Right ventricle myocardium inferior (tissue), 1 donor: ENCODE measurements at regions not wholly inside any gene's neighbourhood (a gene's known extent, or its start where the extent isn't known, plus 50 kb on each side); places are given as distances from the start of the nearest gene placed in this dataset.
A peak's percentile ranks its signal among the peaks of the same experiment; 100 is the strongest.

Source experiments
- ATAC-seq: fragments of 200-7000 bp; cut with Tn5 transposase; one replicate; pipeline ENCODE4 v1.9.1; 2020; ENCODE audit warnings: mild to moderate bottlenecking, moderate library complexity
- DNase-seq: peaks from one replicate; pipeline ENCODE4 v3.0.0; 2021; ENCODE audit errors: missing footprints
- intact Hi-C: fragments of 100-400 bp; cut with DNase I; formaldehyde crosslinking; loops from one replicate; pipeline ENCODE4 v1.11.0; 2022
- donor health status: DM: no; HTN: yes; CAD: no; lungs with severe emphysema.

DNA sequence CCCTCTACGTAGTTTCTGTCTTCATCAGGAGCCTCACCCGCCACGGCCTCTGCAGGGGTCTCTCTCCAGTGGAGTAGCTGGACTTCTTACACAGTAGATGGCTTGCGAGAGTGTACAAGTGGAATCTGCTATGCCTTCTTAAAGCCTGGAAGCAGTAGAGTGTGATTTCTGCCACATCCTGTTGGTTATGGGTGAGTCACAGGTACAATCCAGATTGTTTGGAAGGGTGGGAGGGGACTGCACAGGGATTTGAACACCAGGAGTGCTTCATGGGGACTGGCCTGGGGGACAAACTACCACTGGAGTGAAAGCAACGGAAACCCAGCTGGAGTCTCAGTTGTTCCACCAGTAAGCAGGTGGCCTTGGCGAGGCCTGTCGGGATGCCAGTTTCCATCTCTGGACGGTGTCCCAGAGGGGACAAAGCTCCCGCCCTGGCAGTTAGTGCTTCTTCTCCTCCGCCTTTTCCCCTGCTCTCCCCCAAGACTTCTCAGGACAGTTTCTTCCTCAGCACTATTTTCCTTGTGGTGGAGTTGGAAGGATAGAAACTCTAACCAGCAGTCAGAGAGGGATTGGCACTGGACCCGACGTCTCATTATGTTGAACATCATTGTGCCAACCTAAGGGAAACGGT lies 85.0 kb upstream of the RCN1 start:
- no peak for ATAC-seq
- no peak for DNase-seq
- intact Hi-C loops, result no loop called here

DNA sequence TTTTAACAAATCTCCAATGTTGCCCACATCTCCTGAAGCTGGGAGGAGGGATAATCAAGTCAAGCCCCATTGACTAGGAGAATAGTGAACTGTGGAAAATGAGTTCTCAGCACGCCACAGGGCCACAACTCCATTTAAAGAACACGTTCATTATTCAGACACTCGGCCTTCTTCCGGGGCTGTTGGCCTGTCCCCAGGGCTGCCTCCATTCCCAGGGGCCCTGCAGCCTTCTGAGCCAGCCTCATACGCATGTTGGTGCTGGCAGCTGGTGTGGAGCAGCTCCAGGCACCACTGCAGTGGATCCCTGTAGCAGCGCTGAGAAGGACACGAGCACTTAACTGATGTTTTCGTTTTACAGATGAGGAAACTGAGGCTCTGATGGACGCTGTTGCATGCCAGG lies 87.5 kb upstream of the RCN1 start:
- intact Hi-C loops, result no loop called here
- ATAC-seq, result no peak
- no peak for DNase-seq

DNA sequence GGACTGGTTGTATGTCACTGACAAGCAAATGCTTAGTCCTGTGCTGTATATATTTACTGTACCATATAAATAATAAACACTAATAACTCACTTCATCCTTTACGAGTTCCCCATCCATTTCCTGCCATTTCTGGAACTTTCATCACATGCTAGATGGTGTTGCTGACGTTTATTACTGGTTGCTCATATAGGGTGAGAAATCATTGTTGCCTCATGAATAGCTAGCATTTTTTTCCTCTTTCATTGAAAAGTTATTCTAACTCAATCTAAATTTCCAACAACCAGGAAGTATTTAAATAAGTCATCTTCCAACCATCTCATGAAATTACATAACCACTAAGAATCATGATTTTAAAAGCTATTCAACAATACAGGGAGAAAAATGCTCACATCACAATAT lies 88.6 kb upstream of the RCN1 start:
- ATAC-seq, result no peak
- intact Hi-C loops, result no loop called here
- DNase-seq, result no peak

DNA sequence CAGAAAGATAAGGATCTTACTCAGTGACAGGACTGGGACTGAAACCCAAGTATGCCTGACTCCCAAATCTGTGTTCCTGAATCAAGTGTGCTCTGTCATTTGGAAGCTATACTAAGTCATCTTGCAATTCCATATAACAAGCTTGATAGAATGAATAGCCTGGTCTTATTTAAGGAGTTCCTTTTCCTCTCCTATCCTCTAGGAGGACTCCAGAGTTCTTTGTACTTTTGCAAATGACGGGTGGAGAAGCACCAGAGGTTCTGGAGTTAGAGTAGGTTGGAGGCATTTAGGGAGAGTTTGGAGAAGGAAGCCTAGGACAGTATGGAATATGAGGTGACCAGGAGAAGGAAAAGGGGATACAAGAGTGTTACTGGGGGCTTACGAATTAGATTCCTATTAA lies 92.9 kb upstream of the RCN1 start:
- intact Hi-C loops, result no loop called here
- no peak for ATAC-seq
- no peak for DNase-seq

DNA sequence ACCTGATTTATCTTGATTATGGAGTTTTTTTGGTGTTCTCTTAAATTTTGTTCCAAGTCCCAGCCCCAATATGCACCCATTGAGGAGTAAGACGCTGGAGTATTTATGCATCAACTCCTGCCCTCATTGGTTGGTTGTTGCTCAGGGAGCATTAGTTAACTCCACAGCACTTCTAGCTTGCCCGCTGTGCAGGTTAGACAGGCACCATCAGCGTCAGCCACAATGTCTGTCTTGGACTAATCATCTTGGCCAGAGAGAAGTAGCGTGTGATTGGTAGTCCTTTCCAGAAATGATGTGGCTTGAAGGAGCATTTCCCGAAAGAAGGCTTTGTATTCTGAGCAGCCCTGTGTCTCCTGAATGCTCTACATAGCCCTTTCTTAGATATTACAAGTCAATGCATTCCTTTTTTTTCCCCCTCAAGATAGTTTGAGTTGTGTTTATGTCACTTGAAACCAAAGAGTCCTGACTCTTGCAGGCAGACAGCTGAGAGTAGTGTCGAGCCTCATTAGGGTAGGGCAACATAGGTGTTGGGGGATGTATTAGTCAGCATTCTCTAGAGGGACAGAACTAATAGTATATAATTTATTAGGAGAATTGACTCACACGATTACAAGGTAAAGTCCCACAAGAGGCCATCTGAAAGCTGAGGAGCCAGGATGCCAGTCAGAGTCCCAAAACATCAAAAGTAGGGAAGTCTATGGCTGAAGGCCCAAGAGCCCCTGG lies 94.6 kb upstream of the RCN1 start:
- no peak for DNase-seq
- intact Hi-C loops, result no loop called here
- no peak for ATAC-seq

DNA sequence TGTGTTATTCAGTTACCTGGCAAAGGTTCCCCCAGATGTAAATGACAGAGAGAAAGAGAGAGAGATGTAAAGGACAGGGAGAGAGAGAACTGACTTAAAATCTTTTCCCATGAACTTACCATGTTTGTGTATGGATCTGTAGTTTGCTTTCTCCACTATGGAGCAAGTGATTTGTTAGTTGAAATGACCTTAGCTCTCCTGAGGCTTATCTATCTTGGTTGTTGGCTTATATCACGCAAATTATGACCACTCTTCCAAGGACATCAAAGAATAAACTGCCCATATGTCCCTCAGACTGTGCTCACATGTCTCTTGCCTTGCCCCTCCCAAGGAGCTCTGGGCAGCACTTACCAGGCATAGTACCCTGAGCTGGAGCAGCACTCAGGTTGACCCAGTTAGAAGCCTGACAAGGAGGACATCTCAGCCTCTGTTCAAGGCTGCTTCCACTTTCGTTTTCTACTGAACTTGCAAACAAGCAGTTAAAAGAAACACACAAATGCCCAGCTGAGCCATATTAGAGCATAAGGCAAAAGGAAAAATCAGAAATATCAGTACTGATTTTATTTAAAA lies 95.3 kb upstream of the RCN1 start:
- DNase-seq, result no peak
- intact Hi-C loops, result no loop called here
- no peak for ATAC-seq

DNA sequence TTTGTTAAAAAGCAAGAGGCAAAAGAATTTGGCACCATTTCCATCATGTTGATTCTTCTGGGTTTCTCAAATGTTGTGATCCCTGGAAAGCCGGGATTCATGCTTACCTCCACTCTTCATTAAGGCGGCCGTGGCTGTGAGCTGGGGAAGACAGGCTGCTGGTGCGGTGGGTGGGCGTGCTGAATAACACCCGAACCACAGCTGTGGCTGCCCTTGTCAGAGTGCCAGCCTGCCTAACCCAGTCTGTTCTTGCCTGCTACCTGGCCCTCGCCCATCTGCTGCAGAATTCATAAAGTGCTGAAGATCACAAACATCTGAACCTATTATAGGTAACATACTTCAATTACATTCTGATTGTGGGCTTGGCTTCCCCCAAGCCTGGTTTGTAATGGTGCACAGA lies 95.8 kb upstream of the RCN1 start:
- no peak for DNase-seq
- ATAC-seq, result no peak
- intact Hi-C loops, result no loop called here

DNA sequence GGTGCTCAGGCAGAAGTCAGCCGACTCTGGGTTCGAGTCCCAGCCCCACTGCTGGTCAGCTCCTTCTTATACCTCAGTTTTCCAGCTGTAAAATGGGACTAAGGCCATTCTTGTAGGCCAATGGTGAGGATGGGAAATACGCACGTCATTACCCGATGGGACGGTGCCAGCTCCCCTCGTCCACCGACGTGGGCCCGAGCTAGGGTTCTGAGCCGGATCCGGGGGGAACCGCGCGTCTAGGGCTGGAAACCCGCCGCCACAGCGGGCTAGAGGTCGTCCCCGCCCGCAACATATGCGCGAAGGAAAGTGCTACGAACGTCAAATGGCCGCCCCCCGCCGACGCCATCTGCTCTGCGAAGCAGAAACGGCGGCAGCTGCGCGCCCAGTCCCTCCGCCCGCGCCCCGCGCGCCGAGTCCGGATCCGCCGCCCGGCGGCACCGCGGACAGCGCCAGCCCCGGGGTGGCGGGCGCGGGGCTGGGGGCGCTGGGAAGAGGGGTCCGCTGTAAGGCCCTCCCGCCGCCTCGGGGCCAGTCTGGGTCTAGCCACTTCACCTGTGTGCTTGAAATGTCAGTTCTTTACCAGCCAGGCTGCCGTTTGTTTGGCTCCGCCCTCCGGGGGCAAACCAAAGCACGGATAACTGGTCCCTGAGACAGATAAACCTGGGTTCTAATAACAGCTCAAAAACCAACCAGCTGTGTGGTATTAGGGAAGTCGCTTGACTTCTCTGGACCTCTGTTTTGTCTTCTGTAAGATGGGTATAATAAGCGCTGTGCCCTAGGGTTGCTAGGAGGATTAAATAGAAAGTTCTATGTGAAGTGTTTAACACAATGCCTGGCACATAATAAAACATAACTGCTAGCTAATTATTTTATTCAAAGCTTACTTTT lies 103.5 kb upstream of the RCN1 start:
- no peak for ATAC-seq
- intact Hi-C loops, result no loop called here
- no peak for DNase-seq

DNA sequence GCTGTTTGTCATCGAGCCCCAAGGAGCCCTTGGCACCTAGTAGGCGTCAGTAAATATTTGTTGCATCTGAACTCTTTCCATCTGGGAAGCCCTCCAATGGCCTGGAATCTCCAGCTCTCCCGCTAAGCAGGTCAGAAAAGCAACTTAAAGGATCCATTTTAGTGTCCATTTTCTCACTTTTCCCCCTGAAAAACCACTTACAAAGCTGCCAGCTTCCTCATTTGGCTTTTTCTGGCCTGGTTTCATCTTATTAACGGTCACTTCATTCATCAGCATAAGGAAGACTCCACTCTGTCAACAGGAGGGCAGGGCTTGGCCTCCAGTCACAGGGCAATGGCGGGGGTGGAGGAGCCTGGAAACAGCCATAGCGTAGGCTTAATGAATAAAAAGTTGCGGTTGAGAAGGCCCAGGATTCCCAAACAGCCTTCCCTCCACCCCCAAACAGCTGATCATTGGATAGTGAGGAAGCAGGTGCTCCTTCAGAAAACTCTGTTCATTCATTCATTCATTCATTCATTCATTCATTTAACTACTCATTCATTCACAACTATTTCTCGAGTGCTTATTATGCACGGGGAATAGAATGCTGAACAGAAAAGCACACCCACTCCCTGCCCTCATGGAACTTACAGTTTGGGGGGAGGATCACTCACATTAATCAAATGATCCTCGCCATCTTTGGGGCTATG lies 104.5 kb upstream of the RCN1 start:
- DNase-seq (no peak), ATAC-seq (no peak)
- intact Hi-C loops, result no loop called here

DNA sequence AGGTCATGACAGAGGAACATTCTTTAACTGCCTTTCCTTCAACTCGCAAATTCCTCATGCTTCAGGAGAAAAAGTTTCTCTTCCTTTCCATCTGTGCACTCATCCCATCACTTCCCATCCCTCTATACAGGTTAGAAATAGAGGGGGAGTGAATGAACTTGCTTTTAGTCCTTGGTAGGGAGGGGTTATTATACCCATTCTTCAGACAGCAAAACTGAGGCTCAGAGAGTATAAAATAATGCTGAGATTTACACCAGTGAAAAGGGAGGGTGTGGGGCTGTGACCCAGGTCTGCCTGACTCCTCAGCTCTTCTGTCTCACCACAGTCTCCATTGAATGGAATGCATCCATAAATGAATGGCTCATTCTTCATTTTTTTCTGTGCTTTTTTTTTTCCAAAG lies 109.4 kb upstream of the RCN1 start:
- no peak for ATAC-seq
- DNase-seq, result no peak
- intact Hi-C loops, result no loop called here

DNA sequence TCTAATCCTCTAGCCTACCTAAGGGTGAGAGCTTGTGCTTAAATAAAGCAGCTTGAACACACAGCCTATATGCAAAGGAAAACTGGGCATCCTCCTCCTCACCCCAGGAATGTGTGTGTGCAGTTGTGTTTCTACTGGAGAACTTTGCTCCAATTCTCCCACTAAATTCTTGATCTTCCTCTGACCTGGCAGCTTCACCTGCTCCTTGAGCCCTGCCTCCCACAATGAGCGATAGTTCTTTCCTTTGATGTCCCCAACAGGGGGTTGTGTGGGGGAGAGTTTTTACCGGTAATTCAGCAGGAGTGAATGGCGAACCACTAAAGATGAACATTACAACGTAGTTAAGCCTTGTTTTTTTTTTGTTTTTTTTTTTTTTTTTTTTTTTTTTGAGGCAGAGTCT lies 113.5 kb upstream of the RCN1 start:
- ATAC-seq, result no peak
- intact Hi-C loops, result no loop called here
- DNase-seq, result no peak

DNA sequence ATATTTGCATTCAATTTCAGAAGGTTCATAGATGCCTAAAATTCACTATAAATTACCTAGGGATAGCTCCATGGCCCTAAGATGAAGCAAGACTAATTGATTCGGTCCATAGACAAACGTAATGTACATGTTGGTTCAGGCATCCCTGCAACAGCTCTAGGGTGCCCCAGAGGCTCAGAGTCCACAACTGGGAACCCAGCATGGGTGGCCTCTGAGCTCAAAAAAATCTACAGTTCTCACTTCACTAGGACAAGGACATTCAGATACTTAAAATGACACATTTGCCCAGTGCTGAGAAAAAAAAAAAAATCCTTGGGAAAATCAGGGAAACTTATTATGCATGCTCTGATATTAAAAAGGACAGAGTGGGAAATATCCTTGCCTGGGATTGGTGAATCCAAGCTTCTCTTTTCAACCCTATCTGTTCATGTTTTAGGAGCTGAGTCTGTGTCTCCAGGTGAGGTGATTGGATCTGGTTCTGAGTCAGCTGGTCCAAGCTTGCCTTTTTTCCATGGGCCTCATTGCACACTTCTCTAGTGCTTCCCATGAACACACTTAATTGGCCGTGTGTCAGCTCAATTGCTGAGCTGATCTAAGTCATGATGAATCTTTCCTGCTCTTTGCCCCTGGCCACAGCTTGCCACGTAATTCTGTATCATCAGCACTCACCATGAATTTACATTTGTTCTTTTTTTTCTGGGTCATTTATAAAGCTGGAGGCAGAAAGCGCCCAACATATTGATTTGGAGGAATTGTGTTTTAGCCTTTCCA lies 116.3 kb upstream of the RCN1 start:
- no peak for DNase-seq
- no peak for ATAC-seq
- intact Hi-C loops, result no loop called here

DNA sequence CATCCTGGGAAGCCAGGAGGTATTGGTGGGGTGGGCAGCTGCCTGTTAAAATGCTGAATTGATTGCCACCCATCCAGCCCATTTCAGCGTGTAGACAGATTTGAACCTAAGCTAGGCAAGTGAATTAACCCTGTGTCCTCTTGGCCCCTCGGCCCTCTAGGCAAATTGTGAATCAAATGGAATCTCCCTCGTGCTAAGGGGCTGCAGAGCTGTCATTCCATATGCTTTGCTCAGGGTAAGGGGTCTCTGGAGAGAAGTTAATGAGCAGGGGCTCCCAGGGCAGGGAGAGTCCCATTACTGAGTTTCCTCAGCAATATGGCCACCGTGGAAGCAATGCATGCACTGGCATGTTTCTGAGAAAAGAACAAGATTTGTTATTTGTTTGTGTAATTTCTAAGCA lies 117.7 kb upstream of the RCN1 start:
- ATAC-seq (no peak), DNase-seq (no peak)
- intact Hi-C loops, result no loop called here

DNA sequence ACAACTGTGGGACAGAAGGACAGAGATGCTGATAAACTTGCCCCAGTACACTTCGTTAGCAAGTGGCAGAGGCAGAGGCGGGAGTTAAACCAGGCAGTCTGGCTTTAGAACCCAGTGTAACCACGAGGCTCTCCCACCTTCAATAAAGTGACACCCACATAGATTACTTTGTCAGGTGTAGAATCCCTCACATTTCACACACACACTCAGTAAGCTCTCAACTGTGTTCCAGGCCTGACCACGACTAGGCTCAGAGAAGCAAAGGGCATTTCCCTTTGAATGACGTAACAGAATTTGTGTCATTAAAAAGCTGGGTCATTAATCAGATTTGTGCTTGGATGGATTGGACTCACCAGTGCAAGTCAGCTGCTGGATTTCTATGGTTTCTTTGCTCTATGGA lies 118.3 kb upstream of the RCN1 start:
- ATAC-seq (no peak), DNase-seq (no peak)
- intact Hi-C loops, result no loop called here

DNA sequence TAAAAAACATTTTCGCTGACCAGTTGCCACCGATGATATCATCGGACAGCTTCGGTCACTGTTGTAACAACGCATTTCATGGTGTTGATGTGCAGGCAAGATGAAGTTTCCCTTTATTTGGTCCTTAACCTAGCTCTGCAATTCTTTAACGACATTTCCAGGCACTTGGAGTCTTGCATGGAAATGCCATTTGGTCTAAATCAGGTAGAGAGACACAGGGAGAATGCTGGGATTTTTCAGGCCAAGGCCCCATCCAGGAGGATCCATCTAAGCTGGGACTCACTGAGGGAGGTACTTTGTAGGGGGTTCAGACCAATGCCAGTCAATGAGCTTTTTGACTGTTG lies 121.5 kb upstream of the RCN1 start:
- DNase-seq (no peak), ATAC-seq (no peak)
- intact Hi-C loops, result no loop called here

DNA sequence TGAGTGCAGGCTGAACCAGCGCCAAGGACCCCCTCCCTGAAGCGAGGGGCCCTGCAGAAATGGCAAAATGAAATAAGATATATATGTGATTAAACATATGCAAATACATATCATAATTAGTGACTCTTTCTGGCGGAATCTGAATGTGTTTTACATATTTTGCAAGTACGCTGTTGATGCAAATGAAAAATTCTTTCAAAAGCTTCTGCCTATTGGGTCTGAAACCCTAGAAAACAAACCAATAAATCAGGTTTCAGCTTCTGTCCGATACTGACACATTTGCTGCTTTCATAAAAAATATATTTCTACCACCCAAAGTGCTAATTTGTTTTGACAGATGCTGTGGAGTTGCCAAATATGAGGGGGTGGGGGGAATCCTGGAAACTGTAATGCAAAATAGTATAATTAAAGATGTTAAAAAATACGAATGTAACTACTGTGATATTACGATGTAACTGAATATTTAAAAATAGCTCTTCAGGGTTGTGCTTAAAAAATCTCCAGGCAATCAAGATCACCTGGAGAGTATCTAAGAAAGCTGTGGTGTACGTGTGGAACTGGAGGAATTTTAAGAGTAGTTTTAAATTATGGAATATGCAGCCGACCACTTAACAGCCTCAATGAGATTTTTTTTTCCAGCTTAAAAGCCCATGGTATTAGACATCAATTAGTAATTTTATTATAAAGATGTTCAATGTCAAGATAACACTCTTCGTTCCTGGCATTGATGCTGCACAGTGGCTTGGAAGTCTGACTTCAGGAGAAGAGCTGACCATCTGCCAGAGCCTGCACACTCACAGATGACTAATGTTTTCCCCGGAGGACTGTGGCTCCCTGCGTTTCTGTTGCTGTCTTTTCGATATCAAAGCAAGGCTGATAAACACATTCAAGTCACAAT lies 122.2 kb upstream of the RCN1 start:
- intact Hi-C loops, result no loop called here
- ATAC-seq (peak; percentile 69), DNase-seq (no peak)

DNA sequence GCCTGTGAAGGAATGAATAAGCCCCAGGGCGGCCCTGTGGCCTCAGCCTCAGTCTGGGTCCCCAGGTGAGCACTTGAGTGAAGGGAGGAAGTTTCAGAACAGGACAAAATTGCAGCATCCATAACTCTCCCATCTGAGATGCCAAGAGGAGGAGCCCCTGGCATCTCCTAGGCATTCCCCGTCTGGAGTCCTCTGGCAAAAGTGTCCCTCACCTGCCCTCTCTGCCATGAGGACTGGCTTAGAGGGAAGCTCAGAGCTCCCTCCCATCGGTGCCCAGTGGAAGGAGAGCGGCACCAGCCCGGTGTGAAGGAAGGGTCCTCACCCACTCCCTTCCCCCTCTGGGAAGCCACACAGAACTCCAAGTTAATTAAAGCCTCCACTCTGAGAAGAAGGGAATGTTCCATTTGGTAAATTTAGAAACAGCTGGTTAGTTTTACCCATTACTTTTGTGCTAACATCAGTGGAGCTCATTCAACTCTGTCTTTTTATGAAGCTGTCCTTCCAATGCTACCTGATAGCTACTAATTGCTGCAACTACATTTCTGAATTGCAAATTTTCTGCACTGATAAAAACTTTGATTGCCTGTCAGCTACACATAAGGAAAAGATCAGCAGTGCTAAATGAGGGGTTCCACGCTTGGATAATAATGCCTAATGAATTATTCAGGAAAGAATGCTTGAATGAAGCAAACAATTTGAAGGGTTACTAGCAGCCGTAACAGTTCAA lies 123.3 kb upstream of the RCN1 start:
- no peak for ATAC-seq

More for the DNA sequence above, 123.3 kb upstream of the RCN1 start:
- intact Hi-C loops, result no loop called here
- no peak for DNase-seq
